GM12874 (cell line): ENCODE measurements at regions not wholly inside any gene's neighbourhood (a gene's known extent, or its start where the extent isn't known, plus 50 kb on each side); places are given as distances from the start of the nearest gene placed in this dataset.

Source experiments
- TF ChIP-seq, protein P1 (sequence below): IDR thresholded peaks from 2 replicates; pipeline ENCODE4 v1.5.1; 2011; ENCODE audit warnings: low read depth, mild to moderate bottlenecking, control low read depth, low read length, moderate library complexity; ENCODE audit not compliant: insufficient read depth

DNA sequence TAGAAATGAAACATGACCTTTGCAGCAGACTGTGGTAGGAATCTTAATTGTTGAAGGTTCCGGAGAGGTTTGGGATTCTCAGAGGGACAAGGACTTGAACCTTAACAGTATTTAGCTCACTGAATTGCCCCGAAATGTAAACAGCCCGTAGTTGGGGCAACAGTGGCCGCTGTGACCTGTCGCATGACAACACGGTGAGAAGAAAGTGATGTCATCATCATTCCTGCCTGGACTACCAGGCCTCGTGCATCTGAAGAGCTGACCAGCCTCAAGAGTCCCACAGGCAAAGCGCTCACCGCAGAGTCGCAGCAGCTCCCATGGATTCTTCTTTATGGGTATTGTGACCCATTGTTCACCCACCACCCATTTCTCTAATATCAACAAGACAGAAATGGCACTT, 250.6 kb downstream of the KLF6 start:
- TF ChIP-seq, protein P1, sequence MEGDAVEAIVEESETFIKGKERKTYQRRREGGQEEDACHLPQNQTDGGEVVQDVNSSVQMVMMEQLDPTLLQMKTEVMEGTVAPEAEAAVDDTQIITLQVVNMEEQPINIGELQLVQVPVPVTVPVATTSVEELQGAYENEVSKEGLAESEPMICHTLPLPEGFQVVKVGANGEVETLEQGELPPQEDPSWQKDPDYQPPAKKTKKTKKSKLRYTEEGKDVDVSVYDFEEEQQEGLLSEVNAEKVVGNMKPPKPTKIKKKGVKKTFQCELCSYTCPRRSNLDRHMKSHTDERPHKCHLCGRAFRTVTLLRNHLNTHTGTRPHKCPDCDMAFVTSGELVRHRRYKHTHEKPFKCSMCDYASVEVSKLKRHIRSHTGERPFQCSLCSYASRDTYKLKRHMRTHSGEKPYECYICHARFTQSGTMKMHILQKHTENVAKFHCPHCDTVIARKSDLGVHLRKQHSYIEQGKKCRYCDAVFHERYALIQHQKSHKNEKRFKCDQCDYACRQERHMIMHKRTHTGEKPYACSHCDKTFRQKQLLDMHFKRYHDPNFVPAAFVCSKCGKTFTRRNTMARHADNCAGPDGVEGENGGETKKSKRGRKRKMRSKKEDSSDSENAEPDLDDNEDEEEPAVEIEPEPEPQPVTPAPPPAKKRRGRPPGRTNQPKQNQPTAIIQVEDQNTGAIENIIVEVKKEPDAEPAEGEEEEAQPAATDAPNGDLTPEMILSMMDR: no peak

DNA sequence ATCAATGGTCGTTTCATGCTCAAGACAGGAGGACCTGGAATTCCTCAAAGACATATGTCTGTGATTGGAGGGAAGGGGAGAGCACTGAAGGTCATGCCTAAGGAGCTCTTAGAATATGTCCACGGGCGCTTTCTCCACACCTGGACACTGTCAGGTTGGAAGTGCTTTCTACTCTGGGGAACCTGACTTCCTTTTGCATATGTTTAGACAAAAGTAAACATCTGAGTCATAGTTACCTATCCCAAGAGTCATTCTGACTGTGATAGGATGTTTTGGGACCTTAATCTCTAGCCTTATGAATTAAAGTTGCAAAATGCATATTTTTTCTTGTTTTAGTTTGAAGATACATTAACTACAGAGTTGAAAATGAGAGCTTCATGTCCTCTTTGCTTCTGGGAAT, 251.7 kb downstream of the KLF6 start:
- TF ChIP-seq, protein P1: no peak

DNA sequence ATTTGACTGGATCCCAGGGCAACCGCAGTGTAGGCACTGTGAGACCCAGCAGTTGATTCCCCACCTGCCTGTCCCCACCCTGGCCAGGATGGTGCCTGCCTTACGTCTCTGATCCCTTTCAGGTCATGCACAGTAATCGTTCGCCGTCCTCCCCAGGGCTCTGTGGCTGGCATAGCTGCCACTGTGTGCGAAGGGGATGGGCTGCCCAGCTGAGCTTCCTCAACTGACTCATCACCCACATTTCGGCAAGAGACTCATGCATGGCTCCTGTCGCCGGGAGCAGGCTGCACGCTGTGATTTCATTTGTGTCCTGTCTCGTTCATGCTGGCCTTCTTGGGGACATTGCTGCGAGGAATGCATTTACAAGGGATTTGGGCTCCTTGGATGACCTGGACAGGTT, 252.4 kb downstream of the KLF6 start:
- TF ChIP-seq, protein P1: no peak

DNA sequence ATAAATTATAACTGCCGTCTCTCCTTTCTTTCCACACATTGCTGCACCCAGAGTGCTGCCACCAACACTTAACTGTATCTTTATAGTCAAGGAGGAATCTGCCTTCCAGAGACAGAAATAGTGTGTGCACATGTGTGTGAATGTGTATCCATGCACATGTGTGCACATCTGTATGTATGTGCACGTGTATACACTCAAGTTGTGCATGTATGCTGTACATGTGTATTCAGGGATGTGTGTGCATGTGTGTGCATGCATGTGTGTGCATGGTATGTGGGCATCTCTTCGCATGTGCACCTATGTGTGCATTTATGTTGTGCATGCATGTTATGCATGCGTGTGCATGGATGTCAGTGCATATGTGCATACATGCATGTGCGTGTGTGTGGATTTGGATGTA, 253.3 kb downstream of the KLF6 start:
- TF ChIP-seq, protein P1: no peak

DNA sequence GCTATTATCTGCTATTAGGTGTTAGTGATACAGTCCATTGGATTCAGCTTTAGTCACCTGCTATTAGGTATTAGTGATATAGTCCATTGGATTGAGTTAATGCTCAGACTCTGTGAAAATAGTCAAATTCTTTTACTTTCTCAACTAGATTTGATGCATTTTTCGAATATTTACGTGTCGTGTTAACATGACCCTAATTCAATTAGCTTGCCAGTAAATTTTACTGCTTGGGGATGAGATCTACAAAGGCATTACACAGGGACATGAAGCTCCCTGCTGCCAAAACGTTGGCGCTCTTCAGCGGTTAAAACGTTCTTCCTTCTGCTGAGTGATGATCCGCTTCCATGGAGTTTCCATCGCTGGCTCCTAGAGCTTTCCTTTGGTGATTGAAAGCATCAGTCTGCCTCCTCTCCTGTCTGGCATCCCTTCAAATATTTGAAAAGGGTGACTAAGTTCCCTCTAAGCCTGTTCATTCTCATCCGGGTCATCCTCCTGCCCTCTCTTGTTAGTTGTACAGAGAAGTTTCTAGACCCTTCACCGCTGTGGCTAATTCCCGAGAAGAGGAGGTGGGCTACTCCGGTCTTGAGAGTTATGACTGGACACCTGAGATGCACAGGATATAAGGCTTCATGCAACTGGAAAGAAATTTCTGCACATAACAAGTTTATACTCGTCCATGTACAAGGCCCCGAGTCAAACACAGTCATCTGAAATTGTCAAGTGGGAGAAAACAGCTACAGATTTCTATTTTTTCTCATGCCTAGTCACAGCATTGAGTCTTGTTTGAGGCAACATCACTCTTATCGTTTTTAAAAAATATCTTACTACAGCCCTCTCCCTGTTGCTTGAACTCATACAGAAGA, 254.0 kb downstream of the KLF6 start:
- TF ChIP-seq, protein P1: no peak

DNA sequence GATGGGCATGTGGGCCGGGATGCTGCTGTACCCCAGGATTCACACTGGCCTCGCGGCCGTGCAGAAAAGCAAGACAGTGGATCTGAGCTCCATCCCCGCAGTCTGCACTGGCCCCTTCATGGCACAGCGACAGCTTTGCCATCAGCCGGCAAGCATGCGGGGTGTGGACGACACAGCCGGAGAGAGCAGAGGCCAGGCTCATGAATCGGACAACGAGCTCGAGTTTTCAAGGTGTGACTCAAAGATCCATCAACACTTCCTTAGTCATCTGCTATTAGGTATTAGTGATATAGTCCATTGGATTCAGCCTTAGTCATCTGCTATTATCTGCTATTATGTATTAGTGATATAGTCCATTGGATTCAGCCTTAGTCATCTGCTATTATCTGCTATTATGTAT, 254.7 kb downstream of the KLF6 start:
- TF ChIP-seq, protein P1: no peak

DNA sequence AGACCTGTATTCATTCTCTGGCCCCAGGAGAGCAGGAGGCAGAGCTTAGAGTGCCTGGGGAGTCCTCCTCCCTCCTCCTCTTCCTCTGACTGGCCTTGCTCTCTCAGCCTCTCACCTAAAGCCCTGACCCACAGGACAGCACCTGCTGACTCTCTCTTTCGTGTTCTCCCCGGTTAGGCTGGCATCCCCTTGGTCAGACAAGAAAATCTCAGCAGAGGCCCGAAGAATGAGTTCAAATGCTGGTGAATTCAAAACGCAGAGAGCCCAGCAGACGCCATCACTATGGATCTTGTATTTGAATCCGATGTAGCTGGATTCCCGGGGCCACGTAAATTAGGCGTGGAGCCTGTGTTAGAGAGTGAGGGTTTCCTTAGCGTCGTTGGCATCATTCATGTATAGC, 255.3 kb downstream of the KLF6 start:
- TF ChIP-seq, protein P1: no peak
